HPDE6-E6E7 (cell line): ENCODE measurements at regions not wholly inside any gene's neighbourhood (a gene's known extent, or its start where the extent isn't known, plus 50 kb on each side); places are given as distances from the start of the nearest gene placed in this dataset.

ENCODE experiments used
- DNase-seq: peaks from one replicate; pipeline ENCODE4 v3.0.0; 2011; ENCODE audit warnings: missing footprints; ENCODE audit errors: extremely low spot score

DNA sequence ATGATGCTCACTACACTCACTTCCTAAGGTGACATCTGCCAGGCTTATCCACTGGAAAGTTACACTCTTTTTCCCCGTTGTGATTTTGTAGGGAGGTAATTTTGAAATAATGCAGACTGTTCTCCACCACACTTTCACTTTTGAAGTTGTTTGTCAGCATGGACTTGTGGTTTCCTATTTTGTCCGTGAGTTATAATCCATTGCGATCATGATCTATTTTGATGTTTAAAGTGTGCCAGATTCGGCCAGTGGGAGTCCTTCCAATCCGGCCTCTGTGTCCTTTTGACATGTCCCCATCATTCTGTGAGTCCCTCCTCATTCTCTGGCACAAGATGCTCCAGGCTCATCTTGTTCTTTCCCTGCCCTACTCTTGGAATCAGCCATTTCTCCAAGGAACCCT is 211.3 kb upstream of the KLF4 start:
- DNase-seq = no peak

- DNase-seq = no peak
Measured at GRCh38 chr9:107699231-107699630, 209.7 kb upstream of the KLF4 start.

GRCh38 chr9:107698779-107699178 is 209.2 kb upstream of the KLF4 start:
- DNase-seq = no peak

DNA sequence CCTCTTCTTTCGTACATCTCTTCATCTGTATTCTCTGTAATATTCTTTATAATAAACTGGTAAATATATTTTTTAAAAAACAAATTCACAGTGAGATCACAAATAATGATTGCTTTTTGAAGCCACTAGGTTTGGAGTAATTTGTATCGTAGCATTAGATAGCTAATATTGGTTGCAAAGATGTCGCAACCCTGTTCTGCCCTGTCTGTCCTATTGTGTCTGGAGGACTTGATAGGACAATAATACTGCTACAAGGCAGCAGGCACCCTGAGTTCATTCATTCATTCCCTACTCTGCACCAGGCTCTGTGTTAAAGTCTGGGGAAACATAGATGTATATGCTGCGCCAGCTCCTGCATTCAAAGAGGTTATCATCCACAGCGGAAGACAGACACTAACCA is 206.7 kb upstream of the KLF4 start:
- no peak for DNase-seq

DNA sequence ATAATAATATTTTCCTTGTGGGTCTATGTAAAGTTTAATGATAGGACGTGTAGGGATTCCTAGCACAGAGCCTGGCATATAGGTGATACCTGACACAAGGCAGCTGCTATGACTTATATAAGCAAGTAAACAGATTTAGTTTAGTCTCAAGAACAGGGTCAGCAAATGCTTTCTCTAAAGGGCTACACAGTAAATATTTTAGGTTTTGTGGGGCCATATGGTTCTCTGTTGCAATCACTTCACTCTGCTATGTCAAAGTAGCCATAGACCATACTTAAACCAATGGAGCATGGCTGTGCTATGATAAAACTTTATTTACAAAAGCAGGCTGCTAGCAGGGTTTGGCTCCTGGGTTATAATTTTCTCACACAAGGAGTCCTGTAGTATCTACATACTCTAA is 204.8 kb upstream of the KLF4 start:
- no peak for DNase-seq

DNA sequence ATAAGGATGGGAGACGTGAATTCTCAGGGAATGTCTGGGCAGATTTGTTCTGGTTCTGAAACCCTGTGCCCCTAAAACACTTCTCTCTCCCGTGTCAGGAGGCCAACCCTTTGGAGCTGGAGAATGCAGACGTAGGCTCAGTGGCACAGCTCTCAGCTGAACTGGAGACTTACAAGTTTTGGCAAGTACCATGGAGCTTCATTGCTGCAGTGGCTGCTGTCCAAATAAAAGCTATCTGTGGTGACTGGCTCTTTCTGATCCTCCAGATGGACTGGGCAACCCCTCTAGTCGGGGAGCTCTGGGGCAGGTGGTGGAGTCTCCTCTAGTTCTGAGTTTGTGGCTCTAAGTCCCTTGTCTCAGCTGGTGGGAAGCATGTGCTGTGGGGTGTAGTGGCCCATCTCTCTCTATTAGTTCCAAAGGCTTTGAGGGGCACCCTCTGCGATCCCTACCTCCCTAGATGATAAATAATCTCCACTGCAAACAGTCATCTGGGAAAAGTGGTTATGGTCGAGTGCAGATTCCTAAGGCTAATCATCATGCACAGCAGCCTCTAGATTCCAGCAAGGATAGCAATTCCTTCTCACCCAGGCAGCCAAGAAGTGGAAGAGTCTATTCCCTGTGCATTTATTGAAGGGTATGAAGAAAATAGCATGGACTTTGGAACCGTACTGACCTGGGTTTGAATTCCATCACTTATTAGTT is 204.2 kb upstream of the KLF4 start:
- no peak for DNase-seq

DNA sequence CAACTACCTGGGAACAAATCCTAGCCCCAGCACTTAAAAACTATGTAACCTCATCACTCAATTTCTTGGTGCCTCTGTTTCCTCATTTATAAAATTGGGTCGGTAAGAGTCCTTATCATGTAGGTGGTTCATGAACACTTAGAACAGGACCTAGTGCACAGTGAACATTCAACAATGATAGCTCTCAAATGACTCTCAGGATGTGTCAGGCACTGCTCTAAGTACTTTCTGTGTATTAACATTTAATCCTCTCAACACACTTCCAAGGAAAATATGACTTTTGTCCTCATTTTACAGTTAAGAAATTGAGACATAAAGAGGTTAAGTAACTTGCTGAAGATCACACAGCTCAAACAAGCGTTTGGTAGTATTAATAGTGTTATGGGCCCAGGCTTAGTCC is 202.1 kb upstream of the KLF4 start:
- no peak for DNase-seq

DNA sequence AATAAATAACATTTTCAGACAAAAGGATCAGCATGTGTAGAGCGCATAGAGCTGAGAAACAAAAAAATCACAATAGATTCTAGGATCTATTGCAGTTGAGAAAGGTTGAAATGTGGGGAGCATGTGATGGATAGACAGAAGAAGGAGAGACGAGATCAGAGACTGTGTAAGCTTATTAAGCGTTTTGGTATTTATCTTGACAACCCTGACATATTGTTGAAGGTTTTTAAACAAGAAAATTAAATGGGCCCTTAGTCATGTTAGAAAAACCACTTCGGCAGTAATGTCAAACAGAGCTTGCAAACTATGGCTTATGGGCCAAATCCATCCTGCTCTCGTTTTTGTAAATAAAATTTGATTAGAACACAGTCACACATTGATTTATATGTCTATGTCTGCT is 200.5 kb upstream of the KLF4 start:
- no peak for DNase-seq

GRCh38 chr9:107688728-107689127 is 199.2 kb upstream of the KLF4 start:
- DNase-seq = no peak

- DNase-seq = no peak
Measured at GRCh38 chr9:107685901-107686300, 196.3 kb upstream of the KLF4 start.

DNA sequence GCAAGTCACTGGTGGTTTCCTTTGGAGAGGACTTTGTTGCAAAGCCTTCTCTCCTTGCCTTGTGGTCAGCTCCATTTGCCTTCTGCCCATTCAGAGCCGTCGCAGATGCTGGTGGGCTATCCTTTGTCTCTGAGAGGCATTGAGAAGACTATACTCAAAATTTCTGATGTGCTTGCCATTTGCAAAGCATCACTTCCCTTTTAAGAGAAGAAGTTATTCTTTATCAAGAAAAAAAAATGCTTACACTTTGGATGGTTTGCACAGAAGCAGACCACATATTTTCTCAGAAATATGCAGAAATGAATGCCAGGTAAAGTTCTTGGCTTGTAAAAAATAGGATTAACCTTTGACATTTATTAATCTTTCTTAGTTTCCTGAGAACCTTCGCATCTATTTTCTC is 195.8 kb upstream of the KLF4 start:
- DNase-seq = no peak

- no peak for DNase-seq
Measured at GRCh38 chr9:107684224-107684623, 194.7 kb upstream of the KLF4 start.

GRCh38 chr9:107683566-107683965 is 194.0 kb upstream of the KLF4 start:
- no peak for DNase-seq

GRCh38 chr9:107681988-107682387 is 192.4 kb upstream of the KLF4 start:
- no peak for DNase-seq

DNA sequence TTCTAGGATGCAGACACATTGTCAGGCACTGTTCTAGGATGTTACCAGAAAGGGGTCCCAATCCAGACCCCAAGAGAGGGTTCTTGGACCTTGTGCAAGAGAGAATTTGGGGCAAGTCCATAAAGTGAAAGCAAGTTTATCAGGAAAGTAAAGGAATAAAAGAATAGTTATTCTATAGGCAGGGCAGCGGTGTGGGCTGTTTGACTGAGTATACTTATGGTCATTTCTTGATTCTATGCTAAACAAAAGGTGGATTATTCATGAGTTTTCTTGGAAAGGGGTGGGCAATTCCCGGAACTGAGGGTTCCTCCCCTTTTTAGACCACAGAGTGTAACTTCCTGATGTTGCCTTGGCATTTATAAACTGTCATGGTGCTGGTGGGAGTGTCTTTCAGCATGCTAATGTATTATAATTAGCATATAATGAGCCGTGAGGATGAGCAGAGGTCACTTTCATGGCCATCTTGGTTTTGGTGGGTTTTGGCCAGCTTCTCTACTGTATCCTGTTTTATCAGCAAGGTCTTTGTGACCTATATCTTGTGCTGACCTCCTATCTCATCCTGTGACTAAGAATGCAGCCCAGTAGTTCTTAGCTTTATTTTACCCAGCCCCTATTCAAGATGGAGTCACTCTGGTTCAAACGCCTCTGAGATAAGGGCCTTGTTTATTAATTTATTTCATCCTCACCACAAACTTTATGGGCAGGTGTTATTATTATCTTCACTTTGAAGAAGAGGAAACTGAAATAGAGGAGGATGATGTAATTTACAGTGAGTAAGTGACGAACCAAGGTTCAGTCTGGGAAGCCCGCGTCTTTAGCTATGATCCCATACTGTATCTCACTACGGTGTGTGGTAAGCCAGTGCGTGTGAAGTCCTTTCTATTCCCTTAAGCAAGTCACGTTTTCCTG is 186.0 kb upstream of the KLF4 start:
- no peak for DNase-seq

- DNase-seq = no peak
Measured at GRCh38 chr9:107674721-107675277, 185.2 kb upstream of the KLF4 start.

DNA sequence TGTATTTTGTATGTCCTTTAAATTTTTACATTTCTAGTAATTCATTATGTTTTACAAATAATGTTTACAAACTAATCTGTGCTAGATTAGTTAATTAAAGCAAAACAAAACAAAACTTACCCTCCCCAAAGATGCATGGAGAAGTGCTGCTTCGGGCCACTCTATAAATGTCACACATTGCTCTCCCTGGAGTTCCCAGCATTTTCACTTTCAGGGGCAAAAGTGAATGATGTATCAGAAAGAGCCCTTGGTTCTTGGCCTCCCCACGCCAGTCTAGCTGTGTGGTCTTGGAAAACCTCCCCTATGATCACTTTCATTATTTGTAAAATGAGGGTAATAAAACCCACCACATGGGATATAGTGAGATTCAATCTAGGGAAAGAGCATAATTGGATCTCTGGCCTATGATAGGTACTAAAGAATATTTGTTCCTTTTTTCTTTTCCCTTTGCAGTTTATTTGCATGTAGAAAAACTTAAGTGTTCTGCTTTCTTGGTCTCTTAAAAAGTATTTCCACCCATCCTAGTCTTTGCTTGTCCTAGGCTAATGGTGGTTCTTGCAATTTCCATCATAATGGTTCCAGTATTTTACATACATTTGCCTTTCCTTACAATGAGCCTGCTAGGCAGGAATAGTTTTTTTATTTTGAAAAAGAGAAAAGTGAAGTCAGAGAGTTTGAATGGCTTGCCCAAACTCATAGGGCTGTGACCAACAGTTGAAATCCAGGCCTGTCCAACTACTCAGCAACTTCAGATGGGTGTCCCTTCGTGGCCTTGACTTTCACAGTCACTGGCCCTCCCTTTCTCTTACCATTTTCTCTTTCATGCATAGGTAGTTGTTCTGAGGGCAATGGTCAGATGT is 184.5 kb upstream of the KLF4 start:
- no peak for DNase-seq

GRCh38 chr9:107671588-107671987 is 182.0 kb upstream of the KLF4 start:
- DNase-seq = no peak

DNA sequence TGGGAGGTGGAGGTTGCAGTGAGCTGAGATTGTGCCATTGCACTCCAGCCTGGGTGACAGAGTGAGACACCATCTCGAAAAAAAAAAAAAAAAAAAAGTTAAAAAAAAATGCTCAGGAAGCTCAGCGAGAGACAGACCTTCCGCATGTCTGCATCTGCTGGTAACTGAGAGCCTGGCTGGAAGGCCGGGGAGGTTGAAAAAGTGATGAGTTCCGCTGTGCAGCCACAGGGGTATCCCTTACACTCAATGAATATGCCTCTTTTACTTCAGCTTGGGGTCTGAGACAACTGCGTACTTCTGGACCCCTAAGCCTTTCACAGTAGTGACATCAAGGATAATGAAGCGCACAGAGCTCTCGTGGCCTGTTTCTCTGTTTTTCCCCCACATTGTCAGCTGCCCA is 179.9 kb upstream of the KLF4 start:
- no peak for DNase-seq

GRCh38 chr9:107667231-107668070 is 177.9 kb upstream of the KLF4 start:
- no peak for DNase-seq

- no peak for DNase-seq
Measured at GRCh38 chr9:107665057-107665456, 175.5 kb upstream of the KLF4 start.
